B cell (primary cell): ENCODE measurements at regions not wholly inside any gene's neighbourhood (a gene's known extent, or its start where the extent isn't known, plus 50 kb on each side); places are given as distances from the start of the nearest gene placed in this dataset.

Experiments
- ATAC-seq: fragments of 200-7000 bp; cut with Tn5 transposase; one replicate; pipeline ENCODE4 v1.10.0; 2021; ENCODE audit warnings: low read depth, mild to moderate bottlenecking, moderate number of reproducible peaks, moderate library complexity
- CTCF ChIA-PET: fragments of 350-600 bp; sonication (Branson Sonifier 250); formaldehyde crosslinking; loops from one replicate; lab custom pipeline; 2021; ENCODE audit warnings: antibody characterized with exemption, inconsistent platforms; lab: Charles Lee
- POLR2A ChIA-PET: fragments of 350-600 bp; sonication (Branson Sonifier 250); formaldehyde crosslinking; loops from one replicate; lab custom pipeline; 2021; ENCODE audit warnings: antibody characterized with exemption; lab: Charles Lee
- DNase-seq: peaks from one replicate; pipeline ENCODE4 v3.0.0; 2013
- H2AFZ ChIP-seq: 2 replicates; pipeline ENCODE4 v1.6.1; 2012; ENCODE audit warnings: mild to moderate bottlenecking, low read depth, low read length; ENCODE audit not compliant: insufficient read depth, poor library complexity, severe bottlenecking
- H3K27ac ChIP-seq, 2 donors: 1 replicate in 1 of 2; 2 replicates in 1 of 2; pipeline ENCODE4 v1.5.1; 2012 to 2013; ENCODE audit warnings: low read length in 2 of 2, mild to moderate bottlenecking in 2 of 2, moderate library complexity in 1 of 2
- H3K27me3 ChIP-seq, 4 experiments: fragments of 200-600 bp in 1 of 4; sonication (generic) in 1 of 4; replicated peaks in 1 of 4; 1 replicate in 2 of 4; 2 replicates in 2 of 4; pipeline versions ENCODE4 v1.6.1 to v1.7.0; 2013 to 2016; ENCODE audit warnings: low read length in 3 of 4, mild to moderate bottlenecking in 2 of 4, mixed read lengths in 1 of 4, moderate library complexity in 1 of 4; ENCODE audit not compliant: insufficient read depth in 4 of 4, control insufficient read depth in 3 of 4; ENCODE audit errors: control extremely low read depth in 1 of 4
- H3K36me3 ChIP-seq, 2 experiments: replicated peaks in 1 of 2; 1 replicate in 1 of 2; 2 replicates in 1 of 2; pipeline versions ENCODE4 v1.6.1 to v1.7.1; 2013; ENCODE audit warnings: low read length in 1 of 2; ENCODE audit not compliant: insufficient read depth in 2 of 2, control insufficient read depth in 1 of 2; ENCODE audit errors: control extremely low read depth in 1 of 2, extremely low read depth in 1 of 2
- H3K4me1 ChIP-seq, 2 donors: fragments of 200-600 bp in 1 of 2; sonication (generic) in 1 of 2; 1 replicate in 1 of 2; 2 replicates in 1 of 2; pipeline versions ENCODE4 v1.5.1 to v1.6.1; 2013 to 2017; ENCODE audit warnings: low read length in 2 of 2; ENCODE audit not compliant: control insufficient read depth in 2 of 2, insufficient read depth in 2 of 2
- H3K4me2 ChIP-seq: replicated peaks from 2 replicates; pipeline ENCODE3; 2012; ENCODE audit warnings: mild to moderate bottlenecking, low read depth, low read length; ENCODE audit not compliant: poor library complexity, severe bottlenecking
- H3K4me3 ChIP-seq, 5 experiments: fragments of 200-600 bp in 1 of 5; sonication (generic) in 1 of 5; 1 replicate in 3 of 5; 2 replicates in 2 of 5; pipeline versions ENCODE4 v1.5.1 to v1.7.0; 2011 to 2016; ENCODE audit warnings: low read length in 4 of 5, mild to moderate bottlenecking in 4 of 5, low read depth in 2 of 5, control low read depth in 1 of 5, moderate library complexity in 1 of 5; ENCODE audit not compliant: insufficient read depth in 1 of 5; ENCODE audit errors: control extremely low read depth in 1 of 5, extremely low read depth in 1 of 5
- H3K79me2 ChIP-seq: fragments of 200-600 bp; sonication (generic); one replicate; pipeline ENCODE4 v1.6.0; 2016; ENCODE audit warnings: low read length; ENCODE audit not compliant: control insufficient read depth, insufficient read depth
- H3K9ac ChIP-seq: fragments of 200-600 bp; sonication (generic); 2 replicates; pipeline ENCODE4 v1.6.1; 2017; ENCODE audit warnings: mild to moderate bottlenecking, low read length, moderate library complexity
- H3K9me3 ChIP-seq, 3 donors: one replicate each; pipeline versions ENCODE4 v1.6.1 to v1.7.1; 2013; ENCODE audit warnings: low read length in 2 of 3; ENCODE audit not compliant: control insufficient read depth in 2 of 3, insufficient read depth in 1 of 3; ENCODE audit errors: control extremely low read depth in 1 of 3
- H4K20me1 ChIP-seq: 2 replicates; pipeline ENCODE4 v1.6.0; 2012; ENCODE audit warnings: mild to moderate bottlenecking, low read length; ENCODE audit not compliant: insufficient read depth, control insufficient read depth, poor library complexity, severe bottlenecking
- H3K27ac Mint-ChIP-seq: one replicate; pipeline ENCODE4 v1.8.0; 2021; ENCODE audit warnings: mixed read lengths
- H3K27me3 Mint-ChIP-seq: one replicate; pipeline ENCODE4 v1.8.0; 2021; ENCODE audit warnings: mixed read lengths
- H3K4me1 Mint-ChIP-seq: one replicate; pipeline ENCODE4 v1.8.0; 2021; ENCODE audit warnings: mixed read lengths
- H3K4me3 Mint-ChIP-seq: one replicate; pipeline ENCODE4 v1.8.0; 2021; ENCODE audit warnings: mixed read lengths
- H3K9me3 Mint-ChIP-seq: one replicate; pipeline ENCODE4 v1.8.0; 2022; ENCODE audit warnings: mixed read lengths; ENCODE audit not compliant: insufficient read depth
- EZH2 ChIP-seq: IDR thresholded peaks from 2 replicates; pipeline ENCODE4 v1.6.1; 2012; ENCODE audit warnings: borderline replicate concordance, low read depth, mild to moderate bottlenecking, moderate library complexity, low read length; ENCODE audit not compliant: insufficient read depth, poor library complexity, severe bottlenecking
- WGBS: methylation state at CpG from one replicate; pipeline ENCODE4 v1.1.5; 2013; ENCODE audit warnings: missing lambda C conversion rate; ENCODE audit not compliant: insufficient coverage; 5-methylcytosine and 5-hydroxymethylcytosine counted together
- intact Hi-C: fragments of 100-400 bp; cut with micrococcal nuclease; formaldehyde crosslinking; loops from one replicate; pipeline ENCODE4 v1.10.0; 2022
- TF ChIP-seq, protein P1 (sequence below): fragments of 200-600 bp; IDR thresholded peaks from one replicate; pipeline ENCODE4 v1.8.0; 2022; ENCODE audit warnings: antibody characterized with exemption, mild to moderate bottlenecking

DNA sequence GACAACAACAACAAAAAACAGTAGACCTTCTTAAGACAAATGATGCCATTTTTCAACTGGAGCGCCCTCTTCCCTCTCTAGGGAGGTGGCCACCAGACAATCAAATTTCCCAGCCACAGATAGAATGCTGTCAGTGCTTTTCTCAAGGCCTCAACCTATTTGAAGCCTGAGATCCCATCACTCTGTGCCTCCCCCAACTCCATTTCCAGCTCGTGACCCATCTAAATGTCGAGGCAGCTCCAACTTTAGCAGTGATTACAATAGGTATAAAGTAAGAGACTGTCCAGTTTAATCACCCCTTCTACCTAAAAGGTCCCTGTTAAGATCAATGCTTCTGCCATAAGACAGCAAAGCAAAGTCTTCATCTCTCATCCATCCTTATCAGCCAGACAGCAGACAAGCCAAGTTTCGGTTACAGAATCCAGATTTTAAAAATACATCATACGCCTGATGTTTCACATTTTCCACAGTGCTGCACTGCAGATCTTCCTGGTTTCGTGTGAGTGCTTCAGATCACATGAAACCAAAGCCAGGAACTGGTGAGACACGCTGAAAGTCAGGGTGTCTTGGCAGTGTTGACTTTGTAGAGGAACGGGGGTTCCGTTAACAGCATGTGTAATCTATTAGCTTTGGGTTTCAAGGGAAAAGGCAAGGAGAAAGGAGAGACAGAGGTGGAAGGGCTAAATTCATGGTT lies 447.8 kb downstream of the ENC1 start:
- H3K36me3 ChIP-seq: no peaks in the 10 kb centered on the region
- no peak overlapping the region for H3K27ac ChIP-seq
- no peaks in the 10 kb centered on the region for H3K4me1 ChIP-seq
- ChIA-PET POLR2A (no interaction called here), CTCF (no interaction called here)
- intact Hi-C loops: no loop called here
- no peak overlapping the region for H2AFZ ChIP-seq
- Mint-ChIP-seq H3K4me1 (peaks cover 2% of the 10 kb centered on the region), H3K27me3 (peaks cover 13% of the 10 kb centered on the region), H3K9me3 (peaks cover 3% of the 10 kb centered on the region), H3K4me3 (no peak overlapping the region), H3K27ac (no peak overlapping the region)
- DNase-seq: no peak
- H3K4me2 ChIP-seq: no peak overlapping the region
- no peak overlapping the region for H3K9ac ChIP-seq
- no peak for ATAC-seq
- TF ChIP-seq, protein P1, sequence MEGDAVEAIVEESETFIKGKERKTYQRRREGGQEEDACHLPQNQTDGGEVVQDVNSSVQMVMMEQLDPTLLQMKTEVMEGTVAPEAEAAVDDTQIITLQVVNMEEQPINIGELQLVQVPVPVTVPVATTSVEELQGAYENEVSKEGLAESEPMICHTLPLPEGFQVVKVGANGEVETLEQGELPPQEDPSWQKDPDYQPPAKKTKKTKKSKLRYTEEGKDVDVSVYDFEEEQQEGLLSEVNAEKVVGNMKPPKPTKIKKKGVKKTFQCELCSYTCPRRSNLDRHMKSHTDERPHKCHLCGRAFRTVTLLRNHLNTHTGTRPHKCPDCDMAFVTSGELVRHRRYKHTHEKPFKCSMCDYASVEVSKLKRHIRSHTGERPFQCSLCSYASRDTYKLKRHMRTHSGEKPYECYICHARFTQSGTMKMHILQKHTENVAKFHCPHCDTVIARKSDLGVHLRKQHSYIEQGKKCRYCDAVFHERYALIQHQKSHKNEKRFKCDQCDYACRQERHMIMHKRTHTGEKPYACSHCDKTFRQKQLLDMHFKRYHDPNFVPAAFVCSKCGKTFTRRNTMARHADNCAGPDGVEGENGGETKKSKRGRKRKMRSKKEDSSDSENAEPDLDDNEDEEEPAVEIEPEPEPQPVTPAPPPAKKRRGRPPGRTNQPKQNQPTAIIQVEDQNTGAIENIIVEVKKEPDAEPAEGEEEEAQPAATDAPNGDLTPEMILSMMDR: no peak
- no peak for TF ChIP-seq EZH2
- H3K27me3 ChIP-seq: peaks cover 0 to 2% (median 0%) of the 10 kb centered on the region in 4 experiments
- H4K20me1 ChIP-seq: no peaks in the 10 kb centered on the region
- H3K79me2 ChIP-seq: no peaks in the 10 kb centered on the region
- 55% methylated on average over 7 of the region's 9 CpGs for WGBS
- H3K9me3 ChIP-seq: no peaks in the 10 kb centered on the region
- no peak overlapping the region for H3K4me3 ChIP-seq

DNA sequence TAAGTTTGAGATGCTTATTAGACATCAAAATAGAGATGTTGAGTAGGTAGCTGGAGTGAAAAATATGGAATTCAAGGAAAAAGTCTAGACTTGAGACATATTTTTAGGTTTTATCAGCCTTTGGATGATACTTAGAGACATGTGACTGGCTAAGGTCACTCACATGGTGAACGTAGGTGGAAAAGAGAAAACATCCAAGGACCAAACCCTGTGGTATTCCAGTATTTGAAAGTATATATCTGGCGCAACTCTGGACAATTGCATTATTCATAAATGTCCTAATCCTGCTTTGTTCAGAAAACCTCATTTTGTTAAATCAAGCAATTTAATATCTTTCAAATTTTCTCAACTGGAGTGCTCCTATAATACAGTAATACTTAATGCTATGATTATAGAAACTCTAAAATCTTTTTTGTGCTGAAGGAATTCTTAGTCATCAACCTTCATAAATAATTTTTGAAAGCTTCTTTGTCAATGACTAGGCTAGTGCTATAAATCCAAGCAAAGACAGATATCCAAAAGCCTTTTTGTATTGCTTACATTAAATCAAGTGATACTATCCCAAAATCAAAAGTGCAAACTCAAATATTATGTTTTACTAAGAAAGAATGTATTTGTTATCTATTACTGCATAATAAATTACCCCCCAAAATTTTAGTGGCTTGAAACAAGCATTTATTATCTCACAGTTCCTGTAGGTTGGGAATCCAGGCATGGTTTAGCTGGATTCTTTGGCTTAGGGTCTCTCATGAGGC lies 452.0 kb downstream of the ENC1 start:
- Histone ChIP-seq H3K79me2 (no peaks in the 10 kb centered on the region), H3K4me1 (no peaks in the 10 kb centered on the region), H3K36me3 (no peaks in the 10 kb centered on the region), H3K27me3 (peaks cover 0 to 2% (median 0%) of the 10 kb centered on the region in 4 experiments), H3K4me2 (no peak overlapping the region), H3K4me3 (no peak overlapping the region), H2AFZ (no peak overlapping the region), H3K27ac (no peak overlapping the region), H4K20me1 (no peaks in the 10 kb centered on the region), H3K9me3 (no peaks in the 10 kb centered on the region), H3K9ac (no peak overlapping the region)
- Mint-ChIP-seq H3K27ac (no peak overlapping the region), H3K9me3 (peaks cover 3% of the 10 kb centered on the region), H3K4me1 (no peaks in the 10 kb centered on the region), H3K27me3 (peaks cover 12% of the 10 kb centered on the region), H3K4me3 (no peak overlapping the region)
- POLR2A ChIA-PET: no interaction called here
- CTCF ChIA-PET: no interaction called here
- no peak for DNase-seq
- no CpG with 5 or more reads among the region's 2 CpGs for WGBS
- intact Hi-C loops: no loop called here
- ATAC-seq: no peak
- TF ChIP-seq, protein P1: no peak
- no peak for TF ChIP-seq EZH2
